Upper lobe of left lung (tissue), 6 donors: ENCODE measurements at regions not wholly inside any gene's neighbourhood (a gene's known extent, or its start where the extent isn't known, plus 50 kb on each side); places are given as distances from the start of the nearest gene placed in this dataset.

Experiments used
- ATAC-seq, 2 donors: fragments of 200-7000 bp; cut with Tn5 transposase; one replicate each; pipeline ENCODE4 v1.9.1; 2022; ENCODE audit warnings: mild to moderate bottlenecking in 2 of 2, moderate library complexity in 2 of 2; ENCODE audit not compliant: low FRiP score in 2 of 2
- DNase-seq, 2 donors: peaks; one replicate each; pipeline ENCODE4 v3.0.0-alpha.2; 2019 to 2020
- H3K27ac ChIP-seq, 4 donors: fragments of 200-600 bp; sonication (generic); one replicate each; pipeline ENCODE4 v1.5.1; 2016 to 2019
- H3K27me3 ChIP-seq, 4 donors: fragments of 200-600 bp; sonication (generic); one replicate each; pipeline ENCODE4 v1.5.1; 2017 to 2019
- H3K36me3 ChIP-seq, 4 donors: fragments of 200-600 bp; sonication (generic); one replicate each; pipeline ENCODE4 v1.5.1; 2016 to 2019
- H3K4me1 ChIP-seq, 4 donors: fragments of 200-600 bp; sonication (generic); one replicate each; pipeline ENCODE4 v1.5.1; 2018 to 2019
- H3K4me3 ChIP-seq, 4 donors: fragments of 200-600 bp; sonication (generic); one replicate each; pipeline ENCODE4 v1.5.1; 2017 to 2019; ENCODE audit warnings: mild to moderate bottlenecking in 2 of 4, moderate library complexity in 1 of 4
- H3K9me3 ChIP-seq, 4 donors: fragments of 200-600 bp; sonication (generic); one replicate each; pipeline ENCODE4 v1.5.1; 2018 to 2019
- CTCF ChIP-seq, 6 experiments: fragments of 450-650 bp in 4 of 6; fragments of 200-600 bp in 2 of 6; sonication (generic) in 2 of 6; IDR thresholded peaks; one replicate each; pipeline ENCODE4 v1.5.1; 2016 to 2019; ENCODE audit warnings: antibody characterized with exemption in 6 of 6
- EP300 ChIP-seq, 4 donors: sonication (generic); formaldehyde crosslinking; IDR thresholded peaks; one replicate each; pipeline ENCODE4 v1.5.1; 2017; ENCODE audit warnings: antibody characterized with exemption in 4 of 4, control low read depth in 2 of 4
- POLR2A ChIP-seq, 4 donors: fragments of 450-650 bp; IDR thresholded peaks; one replicate each; pipeline ENCODE4 v1.5.1; 2016 to 2017; ENCODE audit warnings: antibody characterized with exemption in 4 of 4, mild to moderate bottlenecking in 2 of 4
- POLR2AphosphoS5 ChIP-seq, 2 donors: sonication (generic); formaldehyde crosslinking; IDR thresholded peaks; one replicate each; pipeline ENCODE4 v1.5.1; 2017; ENCODE audit warnings: antibody characterized with exemption in 2 of 2
- WGBS, 2 donors: methylation state at CpG; one replicate each; pipeline ENCODE4 v1.1.5; 2017 to 2018; 5-methylcytosine and 5-hydroxymethylcytosine counted together
- donor health status: DM: no; HTN: no; CAD: no; lungs with moderate emphysema.
- donor health status: DM: no; HTN: yes; CAD: no; lungs with severe emphysema.

DNA sequence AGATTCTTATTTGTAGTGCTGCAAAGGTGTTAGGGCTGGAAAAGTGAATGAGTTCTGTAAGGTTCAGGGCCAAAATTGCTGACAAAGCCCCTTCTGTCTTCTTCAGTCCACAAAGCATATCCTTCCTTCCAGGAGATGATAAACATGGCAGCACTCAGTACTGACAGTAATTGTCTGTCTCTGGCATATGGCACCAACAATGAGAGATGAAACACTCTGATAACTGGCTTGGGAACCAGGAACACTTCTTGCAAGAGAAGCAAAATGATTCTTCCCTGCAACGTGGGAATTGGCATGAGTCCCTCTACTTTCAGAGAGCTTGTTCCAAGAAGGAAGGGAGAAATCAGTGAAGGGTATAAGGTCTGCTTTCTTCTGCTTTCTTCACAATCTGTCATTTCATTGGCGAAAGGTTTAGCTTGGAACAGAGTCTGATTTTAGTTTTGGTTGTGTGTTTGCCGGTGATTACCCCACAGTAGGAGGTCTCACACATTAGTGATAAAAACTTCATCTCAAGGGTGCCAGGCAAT is 963.3 kb downstream of the NLGN4X start:
- H3K36me3 ChIP-seq = no peaks in the 10 kb centered on the region
- no peak for TF ChIP-seq POLR2A (IDR thresholded peaks at IDR 0.05)
- TF ChIP-seq CTCF (IDR thresholded peaks at IDR 0.05) = no peak
- TF ChIP-seq POLR2AphosphoS5 (IDR thresholded peaks at IDR 0.05) = no peak
- no peak for TF ChIP-seq EP300 (IDR thresholded peaks at IDR 0.05)
- H3K27me3 ChIP-seq = no peaks in the 10 kb centered on the region
- DNase-seq (no peak), ATAC-seq (no peak)
- no peaks in the 10 kb centered on the region for H3K4me1 ChIP-seq
- no peak overlapping the region for H3K27ac ChIP-seq
- H3K9me3 ChIP-seq = no peaks in the 10 kb centered on the region
- H3K4me3 ChIP-seq = no peak overlapping the region
- 63 to 65% methylated on average over 3 of the region's 3 CpGs for WGBS, 2 donors

GRCh38 chrX:5250106-5250505 is 978.6 kb downstream of the NLGN4X start:
- ATAC-seq (no peak), DNase-seq (no peak)
- no peaks in the 10 kb centered on the region for H3K27me3 ChIP-seq
- TF ChIP-seq EP300 (IDR thresholded peaks at IDR 0.05) (no peak), POLR2A (IDR thresholded peaks at IDR 0.05) (no peak), POLR2AphosphoS5 (IDR thresholded peaks at IDR 0.05) (no peak), CTCF (IDR thresholded peaks at IDR 0.05) (no peak)
- no peak overlapping the region for H3K27ac ChIP-seq
- no peaks in the 10 kb centered on the region for H3K4me1 ChIP-seq
- no peaks in the 10 kb centered on the region for H3K36me3 ChIP-seq
- 81 to 87% methylated on average over 5 of the region's 5 CpGs for WGBS, 2 donors
- no peaks in the 10 kb centered on the region for H3K9me3 ChIP-seq
- no peak overlapping the region for H3K4me3 ChIP-seq

DNA sequence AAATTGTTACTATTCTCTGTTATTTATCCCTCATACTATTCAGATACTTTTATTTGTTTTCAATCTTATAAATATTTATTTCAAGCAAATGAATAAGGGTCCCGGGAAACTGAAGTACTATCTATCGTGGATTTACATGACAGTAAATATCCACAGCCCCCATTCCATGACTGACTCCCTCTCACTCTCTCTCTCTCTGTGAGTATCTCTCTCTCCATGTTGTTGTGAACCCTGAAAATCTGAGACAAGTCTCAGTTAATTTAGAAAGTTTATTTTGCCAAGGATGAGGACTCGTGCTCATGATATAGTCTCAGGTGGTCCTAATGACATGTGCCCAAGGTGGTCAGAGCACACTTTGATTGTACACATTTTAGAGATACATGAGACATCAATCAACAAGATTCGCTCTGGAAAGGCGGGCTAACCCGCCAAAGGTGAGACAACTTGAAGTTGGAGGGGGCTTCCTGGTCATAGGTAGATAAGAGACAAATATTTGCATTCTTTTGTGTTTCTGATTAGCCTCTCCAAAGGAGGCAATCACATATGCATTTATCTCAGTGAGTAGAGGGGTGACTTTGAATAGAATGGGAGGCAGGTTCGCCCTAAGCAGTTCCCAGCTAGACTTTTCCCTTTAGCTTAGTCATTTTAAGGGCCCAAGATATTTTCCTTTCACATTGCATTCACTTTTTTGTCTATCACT is 986.4 kb downstream of the NLGN4X start:
- ATAC-seq = no peak
- no peak for DNase-seq
- Histone ChIP-seq H3K27me3 (no peaks in the 10 kb centered on the region), H3K4me1 (no peaks in the 10 kb centered on the region), H3K27ac (no peak overlapping the region), H3K36me3 (no peaks in the 10 kb centered on the region), H3K4me3 (no peak overlapping the region), H3K9me3 (no peaks in the 10 kb centered on the region)
- 40% methylated on average over 7 of the region's 7 CpGs; no CpG with 5 or more reads in 1 of the 2 donors for WGBS, 2 donors
- TF ChIP-seq POLR2AphosphoS5 (IDR thresholded peaks at IDR 0.05) (no peak), CTCF (IDR thresholded peaks at IDR 0.05) (no peak), POLR2A (IDR thresholded peaks at IDR 0.05) (no peak), EP300 (IDR thresholded peaks at IDR 0.05) (no peak)

DNA sequence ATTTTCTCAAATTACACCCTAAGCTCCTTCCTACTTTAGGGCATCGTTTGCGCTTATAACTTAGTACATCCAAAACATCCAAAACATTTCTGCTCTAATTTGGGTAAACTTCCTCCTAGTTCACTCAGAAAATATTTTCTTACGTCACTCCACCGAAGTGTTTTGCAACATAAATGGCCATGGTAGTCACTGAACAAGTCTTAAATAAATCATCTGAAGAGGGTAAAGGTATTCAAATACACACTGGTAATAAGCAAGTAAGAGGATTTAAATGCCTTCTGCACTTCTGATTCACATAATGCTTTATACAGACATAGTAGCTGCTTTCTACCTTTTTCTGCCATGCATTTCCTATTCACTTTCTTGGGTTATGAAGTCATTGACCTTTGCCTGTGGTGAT is 991.9 kb downstream of the NLGN4X start:
- Histone ChIP-seq H3K4me1 (no peaks in the 10 kb centered on the region), H3K36me3 (no peaks in the 10 kb centered on the region), H3K9me3 (no peaks in the 10 kb centered on the region), H3K4me3 (no peak overlapping the region), H3K27ac (no peak overlapping the region), H3K27me3 (no peaks in the 10 kb centered on the region)
- ATAC-seq (no peak), DNase-seq (no peak)
- TF ChIP-seq EP300 (IDR thresholded peaks at IDR 0.05) = no peak
- TF ChIP-seq POLR2A (IDR thresholded peaks at IDR 0.05) = no peak
- no peak for TF ChIP-seq CTCF (IDR thresholded peaks at IDR 0.05)
- no peak for TF ChIP-seq POLR2AphosphoS5 (IDR thresholded peaks at IDR 0.05)
- WGBS, 2 donors = 57 to 82% methylated on average over 4 of the region's 4 CpGs

DNA sequence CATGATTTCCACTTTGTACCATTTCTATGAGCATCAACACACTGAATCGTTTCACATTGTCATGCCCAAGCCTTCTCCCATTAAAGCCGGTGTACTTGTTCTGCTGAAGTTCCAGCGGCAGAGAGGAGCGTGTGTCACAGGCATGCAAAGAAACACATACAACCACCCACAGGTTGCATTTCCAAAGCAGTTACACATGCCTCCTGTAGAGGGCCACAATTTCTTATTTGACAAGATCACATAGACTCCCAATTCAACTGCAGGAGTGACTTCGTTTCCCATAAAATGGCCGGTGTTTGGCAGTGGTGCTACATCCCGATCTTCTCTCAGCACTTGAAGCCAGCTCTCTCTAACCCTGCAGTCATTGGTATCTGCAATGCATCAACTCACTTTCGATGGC is 992.6 kb downstream of the NLGN4X start:
- peak in 1 of 2 donors; percentile 19 for DNase-seq
- 80 to 85% methylated on average over 4 to 8 of the region's 8 CpGs for WGBS, 2 donors
- Histone ChIP-seq H3K36me3 (no peaks in the 10 kb centered on the region), H3K4me1 (no peaks in the 10 kb centered on the region), H3K27me3 (no peaks in the 10 kb centered on the region), H3K9me3 (no peaks in the 10 kb centered on the region), H3K4me3 (no peak overlapping the region), H3K27ac (no peak overlapping the region)
- ATAC-seq = no peak
- peak in 3 of 6 experiments; percentile 12 to 21 (median 16) for TF ChIP-seq CTCF (IDR thresholded peaks at IDR 0.05)
- TF ChIP-seq EP300 (IDR thresholded peaks at IDR 0.05) = no peak
- TF ChIP-seq POLR2A (IDR thresholded peaks at IDR 0.05) = no peak
- TF ChIP-seq POLR2AphosphoS5 (IDR thresholded peaks at IDR 0.05) = no peak
